ENCODE measurements at regions not wholly inside any gene's neighbourhood (a gene's known extent, or its start where the extent isn't known, plus 50 kb on each side); places are given as distances from the start of the nearest gene placed in this dataset.
"Not testable (repeated sequence)": the region's sequence is repeated elsewhere in the genome, so short reads cannot be mapped to it uniquely, and the experiment has no call there.

GRCh38 chr3:159047361-159047760 is 245.5 kb downstream of the MFSD1 start:
- no peak for DNase-seq

GRCh38 chr3:159052494-159052893 is 250.6 kb downstream of the MFSD1 start:
- not testable (repeated sequence) for DNase-seq

GRCh38 chr3:159057621-159058020 is 255.8 kb downstream of the MFSD1 start:
- no peak for DNase-seq

GRCh38 chr3:159058859-159059258 is 257.0 kb downstream of the MFSD1 start:
- DNase-seq = no peak

GRCh38 chr3:159059395-159059794 is 257.5 kb downstream of the MFSD1 start:
- DNase-seq = no peak

- no peak for DNase-seq
Observed at GRCh38 chr3:159062734-159063410, 261.0 kb downstream of the MFSD1 start.

GRCh38 chr3:159069091-159069490 is 267.2 kb downstream of the MFSD1 start, which contains the start of gene IQCJ:
IQCJ (plus strand) TSS chr3:159069319.
- no peak for DNase-seq

- no peak for DNase-seq
Observed at GRCh38 chr3:159069866-159070425, 268.1 kb downstream of the MFSD1 start.

GRCh38 chr3:159074756-159075701 is 273.2 kb downstream of the MFSD1 start:
- no peak for DNase-seq

GRCh38 chr3:159077860-159078259 is 276.0 kb downstream of the MFSD1 start:
- no peak for DNase-seq

GRCh38 chr3:159080256-159080655 is 278.4 kb downstream of the MFSD1 start:
- no peak for DNase-seq

GRCh38 chr3:159080821-159081220 is 279.0 kb downstream of the MFSD1 start:
- no peak for DNase-seq

GRCh38 chr3:159082519-159082918 is 280.7 kb downstream of the MFSD1 start:
- no peak for DNase-seq

- no peak for DNase-seq
Observed at GRCh38 chr3:159091936-159092335, 290.1 kb downstream of the MFSD1 start.

- no peak for DNase-seq
Observed at GRCh38 chr3:159102001-159102400, 300.1 kb downstream of the MFSD1 start.

GRCh38 chr3:159112724-159113123 is 310.9 kb downstream of the MFSD1 start:
- DNase-seq = no peak

GRCh38 chr3:159113221-159113875 is 311.5 kb downstream of the MFSD1 start:
- no peak for DNase-seq

- DNase-seq = no peak
Observed at GRCh38 chr3:159114582-159114981, 312.7 kb downstream of the MFSD1 start.

- DNase-seq = no peak
Observed at GRCh38 chr3:159123877-159124276, 322.0 kb downstream of the MFSD1 start.

GRCh38 chr3:159126261-159127020 is 324.6 kb downstream of the MFSD1 start:
- DNase-seq = no peak

- no peak for DNase-seq
Observed at GRCh38 chr3:159127021-159127392, 325.2 kb downstream of the MFSD1 start.

GRCh38 chr3:159128628-159129027 is 326.8 kb downstream of the MFSD1 start:
- no peak for DNase-seq
